Activated T-helper 1 cell treated with anti-CD3 and anti-CD28 coated beads, Interleukin-12 subunit alpha, Interleukin-12 subunit beta, Interleukin-2, Interleukin-4 antibody, amounts not matched to agents 30 ng/mL and 10 ng/mL and 1 ng/mL, durations not matched to agents 14 hours and 24 hours and 36 hours (primary cell): ENCODE measurements at regions not wholly inside any gene's neighbourhood (a gene's known extent, or its start where the extent isn't known, plus 50 kb on each side); places are given as distances from the start of the nearest gene placed in this dataset.

Experiments used
- DNase-seq: peaks from one replicate; pipeline ENCODE4 v3.0.0; 2021; ENCODE audit warnings: low spot score
- H3K27ac Mint-ChIP-seq: one replicate; pipeline ENCODE4 v1.8.0; 2021; ENCODE audit warnings: mild to moderate bottlenecking, mixed read lengths
- H3K27me3 Mint-ChIP-seq: one replicate; pipeline ENCODE4 v1.8.0; 2022; ENCODE audit warnings: mild to moderate bottlenecking, moderate library complexity, mixed read lengths; ENCODE audit not compliant: insufficient read depth
- H3K36me3 Mint-ChIP-seq: one replicate; pipeline ENCODE4 v1.8.0; 2021; ENCODE audit warnings: low read depth, mixed read lengths
- H3K4me1 Mint-ChIP-seq: one replicate; pipeline ENCODE4 v1.8.0; 2021; ENCODE audit warnings: low read depth, mixed read lengths
- H3K4me3 Mint-ChIP-seq: one replicate; pipeline ENCODE4 v1.8.0; 2021; ENCODE audit warnings: mild to moderate bottlenecking, moderate library complexity, mixed read lengths
- H3K9me3 Mint-ChIP-seq: one replicate; pipeline ENCODE4 v1.8.0; 2021; ENCODE audit warnings: mixed read lengths
- intact Hi-C: fragments of 100-400 bp; cut with micrococcal nuclease; formaldehyde crosslinking; loops from one replicate; pipeline ENCODE4 v1.15.1; 2024

DNA sequence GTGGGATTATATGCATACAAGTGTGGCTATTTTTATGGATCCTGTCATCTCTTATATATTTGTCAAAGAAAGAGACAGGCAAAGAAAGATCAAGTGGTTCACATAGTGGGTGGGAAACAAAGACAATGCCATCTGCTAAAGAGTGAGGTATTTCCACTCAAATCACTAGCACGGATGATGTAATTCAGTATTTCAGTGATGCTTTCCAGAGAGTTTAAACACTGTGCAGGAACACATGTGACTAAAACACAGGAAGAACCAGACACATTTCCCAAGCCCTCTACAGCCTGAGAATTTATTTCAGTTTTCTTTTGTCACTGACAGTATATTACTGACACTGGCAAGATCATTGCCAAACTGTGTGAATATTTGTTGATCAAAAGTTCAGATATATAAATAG is 885.7 kb upstream of the CELF2 start:
- DNase-seq = no peak
- Mint-ChIP-seq H3K9me3 (no peaks in the 10 kb centered on the region), H3K27ac (no peak overlapping the region), H3K36me3 (no peaks in the 10 kb centered on the region), H3K4me3 (no peak overlapping the region), H3K4me1 (no peaks in the 10 kb centered on the region), H3K27me3 (no peaks in the 10 kb centered on the region)
- intact Hi-C loops = no loop called here

DNA sequence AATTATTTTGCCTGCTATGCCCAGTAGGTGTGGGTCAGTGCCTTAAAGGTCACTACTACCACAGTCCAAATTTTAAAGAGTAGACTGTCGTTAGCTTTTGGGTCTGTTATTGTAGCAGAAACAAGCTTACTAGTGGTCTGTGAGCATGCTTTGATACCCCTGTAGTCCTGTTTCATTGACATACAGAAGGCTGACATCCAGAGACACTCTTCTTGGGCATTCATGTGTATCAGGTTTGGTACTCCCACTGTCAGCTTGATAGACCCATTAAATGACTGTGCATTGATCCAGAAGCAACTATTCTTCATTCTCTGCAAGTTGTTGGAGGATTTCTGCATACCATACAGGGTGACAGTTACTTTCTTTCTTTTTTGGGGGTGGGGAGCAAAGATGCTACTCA is 884.4 kb upstream of the CELF2 start:
- peaks cover 3% of the 10 kb centered on the region for H3K4me1 Mint-ChIP-seq
- no peak overlapping the region for H3K4me3 Mint-ChIP-seq
- H3K27me3 Mint-ChIP-seq = no peaks in the 10 kb centered on the region
- intact Hi-C loops = no loop called here
- H3K27ac Mint-ChIP-seq = no peak overlapping the region
- DNase-seq = no peak
- H3K36me3 Mint-ChIP-seq = no peaks in the 10 kb centered on the region
- H3K9me3 Mint-ChIP-seq = no peaks in the 10 kb centered on the region

DNA sequence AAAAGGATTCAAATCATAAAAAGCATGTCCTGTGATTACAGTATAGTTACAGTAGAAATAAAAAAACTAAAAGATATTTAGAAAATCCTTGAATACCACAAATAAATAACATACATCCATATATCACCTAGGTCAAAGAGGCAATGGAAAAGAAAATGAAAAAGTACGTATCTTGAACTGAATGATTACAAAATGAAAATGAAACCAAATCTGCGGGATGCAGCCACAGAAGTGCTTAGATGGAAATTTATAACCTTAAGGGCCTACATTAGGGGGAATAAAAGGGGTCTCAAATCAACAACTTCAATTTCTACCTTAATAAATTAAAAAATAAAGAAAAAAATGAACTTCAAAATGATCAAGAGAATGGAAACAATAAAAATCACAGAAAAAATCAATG is 879.0 kb upstream of the CELF2 start:
- Mint-ChIP-seq H3K27me3 (peaks cover 7% of the 10 kb centered on the region), H3K27ac (no peak overlapping the region), H3K4me1 (peaks cover 10% of the 10 kb centered on the region), H3K36me3 (no peaks in the 10 kb centered on the region), H3K9me3 (no peaks in the 10 kb centered on the region), H3K4me3 (peak overlapping the region; percentile 56)
- intact Hi-C loops = no loop called here
- DNase-seq = no peak

DNA sequence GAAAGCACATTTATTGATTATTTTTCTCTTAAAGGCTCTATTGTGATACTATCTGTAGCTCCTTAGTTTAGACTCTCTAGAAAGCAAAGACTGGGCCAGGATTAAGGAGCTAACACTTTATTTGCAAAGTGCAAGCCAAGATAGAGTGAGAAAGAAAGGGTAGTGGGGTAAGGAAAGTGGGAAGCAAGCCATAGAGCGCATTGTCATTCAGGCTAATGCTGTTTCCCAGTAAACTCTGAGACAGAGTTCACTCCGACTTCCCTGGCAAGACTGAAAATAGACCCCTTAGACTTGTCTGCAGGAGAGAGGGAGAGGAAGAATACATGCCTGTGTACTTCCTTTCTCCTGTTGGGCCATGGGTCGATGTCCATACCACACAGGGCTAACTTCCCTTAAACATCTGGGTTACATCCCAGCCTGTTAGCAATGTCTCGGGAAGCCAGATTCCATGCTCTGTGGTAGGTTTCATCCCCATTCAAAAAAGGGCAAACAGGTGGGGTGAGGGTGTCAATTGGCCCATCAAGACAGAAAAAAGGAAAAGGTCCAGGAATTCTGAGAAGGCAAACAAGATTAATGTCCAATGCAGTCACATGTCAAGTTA is 875.8 kb upstream of the CELF2 start:
- H3K27me3 Mint-ChIP-seq = peaks cover 11% of the 10 kb centered on the region
- H3K27ac Mint-ChIP-seq = no peak overlapping the region
- H3K4me3 Mint-ChIP-seq = no peak overlapping the region
- no peaks in the 10 kb centered on the region for H3K9me3 Mint-ChIP-seq
- no peaks in the 10 kb centered on the region for H3K36me3 Mint-ChIP-seq
- peaks cover 10% of the 10 kb centered on the region for H3K4me1 Mint-ChIP-seq
- intact Hi-C loops = no loop called here
- no peak for DNase-seq

DNA sequence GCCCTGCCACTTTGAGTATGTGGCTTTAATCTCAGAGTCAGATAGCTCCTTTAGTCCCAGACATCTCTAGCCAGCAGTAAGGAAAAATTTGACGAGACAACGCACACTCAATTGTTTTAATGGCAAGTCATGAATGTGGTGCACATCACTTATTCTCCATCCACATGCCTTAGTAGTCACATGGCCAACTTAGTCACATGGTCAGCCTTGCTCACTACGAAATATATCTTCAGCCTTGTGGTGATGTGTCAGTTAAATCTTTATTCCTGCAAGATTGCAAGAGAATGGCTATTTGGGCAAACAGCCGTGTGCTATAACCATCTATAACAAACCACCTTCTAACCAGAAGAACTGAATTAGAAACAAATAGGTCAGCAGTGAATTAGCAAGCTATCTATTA is 871.1 kb upstream of the CELF2 start:
- Mint-ChIP-seq H3K36me3 (no peaks in the 10 kb centered on the region), H3K9me3 (no peaks in the 10 kb centered on the region), H3K27me3 (peaks cover 8% of the 10 kb centered on the region), H3K4me3 (no peak overlapping the region), H3K4me1 (no peaks in the 10 kb centered on the region), H3K27ac (no peak overlapping the region)
- DNase-seq = no peak
- intact Hi-C loops = no loop called here

DNA sequence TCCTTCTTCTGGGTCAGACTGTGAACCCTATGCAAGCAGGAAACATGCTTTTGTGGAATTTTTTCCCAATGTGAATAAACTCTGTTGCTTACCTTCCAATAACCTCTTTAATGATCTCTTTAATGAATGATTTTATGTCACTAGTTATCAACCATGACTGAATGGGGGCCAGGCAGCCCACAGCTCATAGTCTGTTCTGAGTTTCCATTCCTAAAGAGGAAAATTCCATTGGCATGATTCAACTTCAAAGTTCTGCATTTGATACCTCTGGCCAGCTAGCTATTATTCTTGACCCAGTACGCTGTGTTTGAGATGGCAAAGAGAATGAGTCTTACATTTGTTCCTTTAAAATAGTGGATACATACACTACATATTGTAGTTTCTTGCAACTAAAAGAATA is 867.8 kb upstream of the CELF2 start:
- Mint-ChIP-seq H3K9me3 (no peaks in the 10 kb centered on the region), H3K4me3 (no peak overlapping the region), H3K27ac (no peak overlapping the region), H3K36me3 (no peaks in the 10 kb centered on the region), H3K4me1 (no peaks in the 10 kb centered on the region), H3K27me3 (peaks cover 1% of the 10 kb centered on the region)
- intact Hi-C loops = no loop called here
- DNase-seq = no peak

DNA sequence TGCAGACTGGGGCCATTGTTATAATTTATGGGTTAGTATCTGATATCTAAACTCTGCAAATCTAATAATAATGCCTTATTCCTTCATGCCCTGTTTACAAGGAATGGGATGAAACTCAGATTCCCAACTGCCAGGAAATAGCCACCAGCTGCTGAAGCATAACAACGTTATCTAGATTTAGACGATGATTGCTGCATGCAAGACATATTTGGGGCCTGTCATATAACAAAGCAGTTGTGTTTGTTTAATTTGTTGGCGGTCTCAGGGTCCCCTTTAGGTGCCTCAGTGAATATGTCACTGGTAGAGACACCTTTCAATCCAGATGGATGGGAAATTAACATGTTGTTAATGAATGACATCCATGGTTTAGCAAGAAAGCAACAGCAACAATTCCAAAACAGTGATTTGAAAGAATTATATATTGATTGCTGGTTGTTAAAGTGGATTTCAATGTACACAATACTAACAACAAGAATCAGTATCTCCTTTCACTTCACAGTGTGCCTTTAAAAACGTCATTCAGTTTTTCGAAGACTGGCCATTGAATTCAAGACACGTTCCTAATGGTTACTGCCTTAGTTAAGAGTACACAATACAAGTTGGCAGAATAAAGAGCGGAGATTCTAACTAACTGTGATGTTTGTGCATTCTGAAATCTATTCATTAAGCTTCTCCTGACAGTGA is 860.6 kb upstream of the CELF2 start:
- DNase-seq = no peak
- H3K4me3 Mint-ChIP-seq = no peak overlapping the region
- intact Hi-C loops = no loop called here
- no peaks in the 10 kb centered on the region for H3K9me3 Mint-ChIP-seq
- no peaks in the 10 kb centered on the region for H3K36me3 Mint-ChIP-seq
- H3K4me1 Mint-ChIP-seq = no peaks in the 10 kb centered on the region
- no peaks in the 10 kb centered on the region for H3K27me3 Mint-ChIP-seq
- H3K27ac Mint-ChIP-seq = no peak overlapping the region

DNA sequence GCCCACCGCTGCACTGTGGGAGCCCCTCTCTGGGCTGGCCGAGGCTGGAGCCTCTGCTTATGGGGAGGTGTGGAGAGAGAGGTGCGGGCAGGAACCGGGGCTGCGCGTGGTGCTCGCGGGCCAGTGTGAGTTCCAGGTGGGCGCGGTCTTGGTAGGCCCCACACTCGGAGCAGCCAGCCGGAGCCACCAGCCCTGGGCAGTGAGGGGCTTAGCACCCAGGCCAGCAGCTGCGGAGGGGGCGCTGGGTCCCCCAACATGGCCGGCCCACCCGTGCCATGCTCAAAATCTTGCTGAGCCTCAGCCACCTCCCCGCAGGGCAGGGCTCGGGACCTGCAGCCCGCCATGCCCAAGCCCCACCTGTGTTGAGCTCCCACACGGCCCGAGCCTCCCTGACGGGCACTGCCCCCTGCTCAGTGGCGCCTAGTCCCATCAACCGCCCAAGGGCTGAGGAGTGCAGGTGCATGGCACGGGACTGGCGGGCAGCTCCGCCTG is 856.8 kb upstream of the CELF2 start:
- H3K36me3 Mint-ChIP-seq = no peaks in the 10 kb centered on the region
- no peak overlapping the region for H3K27ac Mint-ChIP-seq
- no peaks in the 10 kb centered on the region for H3K4me1 Mint-ChIP-seq
- H3K4me3 Mint-ChIP-seq = no peak overlapping the region
- no peaks in the 10 kb centered on the region for H3K27me3 Mint-ChIP-seq
- DNase-seq = no peak
- H3K9me3 Mint-ChIP-seq = no peaks in the 10 kb centered on the region
- intact Hi-C loops = no loop called here

DNA sequence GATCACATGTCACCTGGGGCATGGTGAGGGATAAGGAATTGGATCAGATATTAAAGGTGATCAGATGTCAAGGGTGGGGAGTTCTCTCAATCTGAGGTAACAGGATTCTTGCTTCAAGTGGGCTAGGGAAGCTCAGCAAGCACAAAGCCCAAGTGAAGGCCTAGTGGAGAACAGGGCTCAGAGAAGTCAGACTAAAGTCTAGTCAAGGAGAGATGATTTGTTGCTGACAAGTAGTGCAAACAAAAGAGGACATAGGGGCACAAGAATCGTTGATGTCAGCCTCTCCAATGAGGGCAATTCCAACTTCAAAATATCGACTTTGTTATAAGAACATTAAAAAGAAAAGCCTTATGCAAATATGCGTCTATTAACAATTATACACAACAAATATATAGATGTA is 852.8 kb upstream of the CELF2 start:
- H3K4me3 Mint-ChIP-seq = no peak overlapping the region
- DNase-seq = no peak
- H3K36me3 Mint-ChIP-seq = no peaks in the 10 kb centered on the region
- H3K27me3 Mint-ChIP-seq = no peaks in the 10 kb centered on the region
- H3K9me3 Mint-ChIP-seq = no peaks in the 10 kb centered on the region
- H3K27ac Mint-ChIP-seq = no peak overlapping the region
- no peaks in the 10 kb centered on the region for H3K4me1 Mint-ChIP-seq
- intact Hi-C loops = no loop called here

DNA sequence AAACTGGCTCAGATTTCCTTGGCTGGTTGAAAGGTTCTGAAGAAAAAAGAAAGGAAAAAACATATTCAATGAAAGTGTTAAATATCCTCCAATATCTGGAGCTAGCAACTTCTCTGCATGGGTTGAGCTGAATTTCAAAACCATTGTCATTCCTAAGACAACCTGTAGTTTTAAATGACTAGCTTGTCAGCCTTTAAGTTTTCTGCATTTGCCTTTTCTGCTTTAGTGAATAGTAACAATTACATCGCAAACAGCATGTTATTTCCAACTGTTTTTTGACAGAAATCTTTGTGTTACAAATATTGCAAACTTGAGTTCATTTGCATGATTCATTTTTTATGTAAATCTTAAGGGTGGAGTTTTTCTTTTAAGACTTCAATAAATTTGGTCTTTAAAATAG is 852.3 kb upstream of the CELF2 start:
- intact Hi-C loops = no loop called here
- Mint-ChIP-seq H3K4me3 (no peak overlapping the region), H3K27ac (no peak overlapping the region), H3K4me1 (no peaks in the 10 kb centered on the region), H3K9me3 (no peaks in the 10 kb centered on the region), H3K27me3 (no peaks in the 10 kb centered on the region), H3K36me3 (no peaks in the 10 kb centered on the region)
- no peak for DNase-seq

DNA sequence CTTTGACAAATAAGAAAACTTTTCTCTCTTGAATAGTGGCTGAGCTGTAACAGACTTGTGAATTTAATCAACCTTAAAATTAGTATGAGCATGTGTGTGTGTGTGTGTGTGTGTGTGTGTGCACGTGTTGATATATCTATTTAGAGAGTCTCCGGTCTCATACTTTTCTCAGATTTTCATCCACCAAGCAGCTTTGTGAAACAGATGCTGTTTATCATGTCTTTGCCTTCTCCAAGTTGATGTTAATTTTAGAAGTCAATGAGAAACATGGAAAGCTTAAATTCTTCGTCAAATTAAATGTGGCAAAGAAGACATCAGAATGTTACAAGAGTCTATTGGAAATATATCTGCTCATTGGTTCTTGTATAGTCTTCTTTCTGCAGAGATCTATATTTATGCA is 839.2 kb upstream of the CELF2 start:
- H3K4me1 Mint-ChIP-seq = no peaks in the 10 kb centered on the region
- intact Hi-C loops = no loop called here

DNA sequence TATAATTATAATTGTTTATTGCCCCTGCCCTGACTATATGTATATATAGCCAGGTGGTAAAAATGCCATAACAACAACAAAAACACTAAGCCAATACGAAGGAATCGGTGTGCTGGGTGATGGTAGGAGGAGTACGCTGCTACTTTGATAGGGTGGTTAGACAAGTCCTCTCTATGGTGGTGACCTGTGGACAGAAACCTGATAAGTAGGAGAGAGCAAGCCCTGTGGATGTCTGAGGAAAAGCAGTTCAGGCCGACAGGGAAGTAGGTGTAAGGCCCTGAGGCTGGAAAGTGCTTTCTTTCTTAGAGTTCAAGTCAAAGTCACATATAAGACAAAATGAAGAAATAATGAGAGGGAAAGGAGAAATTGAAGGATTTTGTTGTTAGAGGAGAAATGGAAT is 823.8 kb upstream of the CELF2 start:
- H3K4me3 Mint-ChIP-seq = no peak overlapping the region
- H3K4me1 Mint-ChIP-seq = no peaks in the 10 kb centered on the region
- no peak overlapping the region for H3K27ac Mint-ChIP-seq
- no peaks in the 10 kb centered on the region for H3K36me3 Mint-ChIP-seq
- intact Hi-C loops = no loop called here
- no peaks in the 10 kb centered on the region for H3K27me3 Mint-ChIP-seq
- DNase-seq = no peak
- no peaks in the 10 kb centered on the region for H3K9me3 Mint-ChIP-seq

More for the DNA sequence above, 839.2 kb upstream of the CELF2 start:
- Mint-ChIP-seq H3K36me3 (no peaks in the 10 kb centered on the region), H3K4me3 (no peak overlapping the region), H3K27ac (no peak overlapping the region), H3K27me3 (no peaks in the 10 kb centered on the region), H3K9me3 (no peaks in the 10 kb centered on the region)
- DNase-seq = no peak

DNA sequence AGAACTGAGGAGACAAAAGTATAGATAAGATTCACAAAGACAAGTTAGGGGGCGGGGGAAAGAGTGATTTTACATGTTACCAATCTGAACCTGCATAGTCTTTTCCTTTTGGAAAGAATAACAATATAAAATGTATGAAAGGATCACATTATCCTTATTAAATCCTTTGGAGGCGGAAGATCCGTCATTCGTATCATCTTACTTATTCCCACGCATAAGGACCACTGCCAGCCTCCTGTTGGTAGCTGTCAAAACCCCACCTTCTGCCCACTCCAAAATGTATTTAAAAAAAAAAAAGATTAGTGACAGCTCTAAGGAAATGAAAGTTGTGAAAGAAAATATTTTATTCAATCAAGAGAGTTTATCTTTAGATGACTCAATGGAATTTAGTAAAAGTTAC is 821.0 kb upstream of the CELF2 start:
- Mint-ChIP-seq H3K4me1 (no peaks in the 10 kb centered on the region), H3K36me3 (no peaks in the 10 kb centered on the region), H3K27ac (no peak overlapping the region), H3K9me3 (no peaks in the 10 kb centered on the region), H3K27me3 (no peaks in the 10 kb centered on the region), H3K4me3 (no peak overlapping the region)
- intact Hi-C loops = no loop called here
- no peak for DNase-seq

DNA sequence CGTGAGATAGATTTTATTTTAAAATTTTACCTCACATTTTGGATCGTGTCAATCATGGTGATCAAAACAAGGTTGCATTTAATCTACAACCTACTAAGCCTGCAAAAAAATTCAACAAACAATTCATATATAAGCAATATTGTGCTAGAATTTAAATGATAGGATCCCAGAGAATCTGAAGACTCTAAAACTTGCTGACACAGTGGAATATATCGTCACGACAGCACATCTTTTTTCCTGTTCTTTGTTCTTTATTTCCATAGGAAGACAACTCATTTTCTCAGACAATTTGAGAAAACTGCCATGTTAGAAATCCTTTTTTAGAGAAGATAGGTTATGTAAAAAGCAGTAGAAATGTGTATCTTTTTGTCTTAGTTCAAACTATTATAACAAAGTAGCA is 820.2 kb upstream of the CELF2 start:
- intact Hi-C loops = no loop called here
- Mint-ChIP-seq H3K36me3 (no peaks in the 10 kb centered on the region), H3K4me1 (no peaks in the 10 kb centered on the region), H3K4me3 (no peak overlapping the region), H3K27me3 (no peaks in the 10 kb centered on the region), H3K9me3 (no peaks in the 10 kb centered on the region), H3K27ac (no peak overlapping the region)
- no peak for DNase-seq
